Neuronal stem cell (in vitro differentiated cells): ENCODE measurements at regions not wholly inside any gene's neighbourhood (a gene's known extent, or its start where the extent isn't known, plus 50 kb on each side); places are given as distances from the start of the nearest gene placed in this dataset.
A peak's percentile ranks its signal among the peaks of the same experiment; 100 is the strongest.

ENCODE experiments used
- DNase-seq: peaks from one replicate; pipeline ENCODE4 v3.0.0-alpha.2; 2013; ENCODE audit warnings: low spot score
- H2AFZ ChIP-seq: one replicate; pipeline ENCODE4 v1.6.1; 2013; ENCODE audit warnings: mild to moderate bottlenecking, low read length, inconsistent platforms
- H2AK5ac ChIP-seq: 2 replicates; pipeline ENCODE4 v1.6.1; 2013; ENCODE audit warnings: low read depth, mild to moderate bottlenecking, inconsistent platforms, low read length, moderate library complexity, mixed read lengths
- H2BK120ac ChIP-seq: 2 replicates; pipeline ENCODE4 v1.6.1; 2013; ENCODE audit warnings: low read depth, mild to moderate bottlenecking, inconsistent platforms, low read length, moderate library complexity, mixed read lengths
- H2BK12ac ChIP-seq: one replicate; pipeline ENCODE4 v1.6.1; 2013; ENCODE audit warnings: low read length, inconsistent platforms
- H2BK15ac ChIP-seq: 2 replicates; pipeline ENCODE4 v1.6.1; 2013; ENCODE audit warnings: mild to moderate bottlenecking, low read length, inconsistent platforms, mixed read lengths
- H2BK5ac ChIP-seq: one replicate; pipeline ENCODE4 v1.6.1; 2013; ENCODE audit warnings: inconsistent platforms, mild to moderate bottlenecking, low read length, moderate library complexity
- H3K14ac ChIP-seq: one replicate; pipeline ENCODE4 v1.6.1; 2013; ENCODE audit warnings: low read length, inconsistent platforms
- H3K18ac ChIP-seq: 2 replicates; pipeline ENCODE4 v1.6.1; 2013; ENCODE audit warnings: low read length, inconsistent platforms
- H3K23ac ChIP-seq: 2 replicates; pipeline ENCODE4 v1.6.1; 2013; ENCODE audit warnings: low read depth, mild to moderate bottlenecking, mixed read lengths, low read length, inconsistent platforms; ENCODE audit not compliant: poor library complexity
- H3K27ac ChIP-seq: replicated peaks from 3 replicates; pipeline ENCODE4 v1.5.1; 2013; ENCODE audit warnings: low read length, inconsistent platforms
- H3K27me3 ChIP-seq, 3 experiments: 2 replicates each; pipeline ENCODE4 v1.6.1; 2013; ENCODE audit warnings: low read length in 3 of 3, mild to moderate bottlenecking in 2 of 3, inconsistent platforms in 1 of 3, low read depth in 1 of 3, mixed read lengths in 1 of 3, moderate library complexity in 1 of 3; ENCODE audit not compliant: control insufficient read depth in 3 of 3, insufficient read depth in 3 of 3
- H3K36me3 ChIP-seq, 2 donors: replicated peaks in 1 of 2; 2 replicates each; pipeline ENCODE4 v1.6.1; 2013; ENCODE audit warnings: low read length in 2 of 2; ENCODE audit not compliant: control insufficient read depth in 2 of 2, insufficient read depth in 2 of 2
- H3K4ac ChIP-seq: 2 replicates; pipeline ENCODE4 v1.6.1; 2013; ENCODE audit warnings: inconsistent platforms, mild to moderate bottlenecking, low read length, moderate library complexity
- H3K4me1 ChIP-seq, 2 donors: 1 replicate in 1 of 2; 2 replicates in 1 of 2; pipeline ENCODE4 v1.6.1; 2013; ENCODE audit warnings: low read length in 2 of 2, low read depth in 1 of 2; ENCODE audit not compliant: control insufficient read depth in 2 of 2, insufficient read depth in 1 of 2
- H3K4me2 ChIP-seq: one replicate; pipeline ENCODE4 v1.6.1; 2013; ENCODE audit warnings: mild to moderate bottlenecking, low read length, inconsistent platforms; ENCODE audit not compliant: insufficient read depth, poor library complexity, severe bottlenecking
- H3K4me3 ChIP-seq, 2 donors: 2 replicates each; pipeline ENCODE4 v1.5.1; 2013; ENCODE audit warnings: low read length in 2 of 2, mild to moderate bottlenecking in 2 of 2, inconsistent platforms in 1 of 2, moderate library complexity in 1 of 2
- H3K79me1 ChIP-seq: one replicate; pipeline ENCODE4 v1.6.1; 2013; ENCODE audit warnings: low read depth, mild to moderate bottlenecking, inconsistent platforms, low read length, moderate library complexity
- H3K9ac ChIP-seq: one replicate; pipeline ENCODE4 v1.6.1; 2013; ENCODE audit warnings: mild to moderate bottlenecking, low read depth, low read length, inconsistent platforms; ENCODE audit not compliant: poor library complexity
- H3K9me3 ChIP-seq, 2 donors: replicated peaks in 1 of 2; 2 replicates each; pipeline versions ENCODE3 to v1.6.1; 2013; ENCODE audit warnings: low read length in 2 of 2, mild to moderate bottlenecking in 2 of 2, inconsistent platforms in 1 of 2, low read depth in 1 of 2, mixed read lengths in 1 of 2, moderate library complexity in 1 of 2; ENCODE audit not compliant: control insufficient read depth in 2 of 2, insufficient read depth in 1 of 2
- H4K8ac ChIP-seq: one replicate; pipeline ENCODE4 v1.6.1; 2013; ENCODE audit warnings: low read depth, mild to moderate bottlenecking, inconsistent platforms, low read length, moderate library complexity
- H4K91ac ChIP-seq: one replicate; pipeline ENCODE4 v1.6.1; 2013; ENCODE audit warnings: low read length, low read depth, mild to moderate bottlenecking, inconsistent platforms; ENCODE audit not compliant: poor library complexity
- WGBS, 2 donors: extraction: QIAGEN DNeasy Blood & Tissue Kit; methylation state at CpG; one replicate each; pipeline ENCODE4 v1.1.7; 2013; ENCODE audit warnings: missing lambda C conversion rate in 2 of 2, mixed read lengths in 1 of 2; ENCODE audit not compliant: insufficient read length in 2 of 2, insufficient replicate concordance in 1 of 2; ENCODE audit errors: extremely low coverage in 2 of 2; 5-methylcytosine and 5-hydroxymethylcytosine counted together

DNA sequence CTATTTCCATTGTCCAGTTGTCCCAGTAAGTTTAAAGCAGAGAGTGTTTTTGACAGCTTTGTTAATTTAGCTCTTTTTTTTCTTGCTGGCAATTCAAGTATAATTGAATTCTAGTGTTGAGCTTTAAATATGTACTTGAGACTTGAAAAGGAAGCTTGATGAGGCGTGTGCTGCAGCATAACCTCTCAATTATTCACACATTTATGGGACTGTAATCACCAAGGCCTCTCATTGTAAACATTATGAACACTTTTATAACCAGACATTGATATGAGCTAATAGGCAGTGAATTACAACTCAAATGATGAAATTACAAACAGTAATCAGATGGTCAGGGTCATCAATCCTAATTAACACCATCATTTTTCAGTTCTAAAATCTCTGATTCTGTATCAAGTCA is 378.0 kb upstream of the DDHD1 start:
- Histone ChIP-seq H3K36me3 (no peaks in the 10 kb centered on the region), H3K27me3 (no peaks in the 10 kb centered on the region), H3K14ac (no peak overlapping the region), H2BK120ac (no peak overlapping the region), H2AK5ac (no peak overlapping the region), H3K27ac (no peak overlapping the region), H3K18ac (no peak overlapping the region), H3K9ac (no peak overlapping the region), H4K91ac (no peak overlapping the region), H3K23ac (no peak overlapping the region), H3K4me2 (no peak overlapping the region), H3K4me1 (no peaks in the 10 kb centered on the region), H2BK12ac (no peak overlapping the region), H3K79me1 (no peaks in the 10 kb centered on the region), H2AFZ (no peak overlapping the region), H4K8ac (no peak overlapping the region), H2BK5ac (no peak overlapping the region), H2BK15ac (no peak overlapping the region), H3K4ac (no peak overlapping the region), H3K4me3 (no peak overlapping the region), H3K9me3 (no peaks in the 10 kb centered on the region)
- no CpG with 5 or more reads among the region's 1 CpG for WGBS, 2 donors
- DNase-seq = no peak

GRCh38 chr14:53529519-53529918 is 376.4 kb upstream of the DDHD1 start:
- no peak overlapping the region for H2BK5ac ChIP-seq

DNA sequence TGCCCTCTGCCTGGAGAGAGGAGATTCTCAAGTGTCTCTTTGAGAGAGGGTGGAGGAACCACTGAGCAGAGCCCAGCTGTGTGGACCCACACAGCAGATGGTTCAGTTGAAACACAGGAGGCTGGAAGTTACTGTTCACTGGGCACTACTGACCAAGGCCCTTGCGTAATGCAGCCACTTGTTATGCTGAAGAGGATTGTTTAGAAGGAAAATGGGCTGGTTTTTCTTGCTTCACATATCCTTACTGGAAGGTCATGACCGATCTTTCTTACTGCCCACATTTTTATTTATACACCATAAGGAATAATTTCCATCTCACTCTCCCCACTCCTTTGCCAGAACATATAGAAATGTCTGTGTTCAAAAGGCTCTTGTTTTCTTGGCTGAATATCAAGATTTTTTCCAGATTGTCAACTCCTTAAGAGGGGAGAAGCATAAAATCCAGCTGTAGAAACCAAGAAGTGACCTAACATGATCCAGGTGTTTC is 375.1 kb upstream of the DDHD1 start:
- H2BK15ac ChIP-seq = no peak overlapping the region

More at GRCh38 chr14:53529519-53529918, 376.4 kb upstream of the DDHD1 start:
- Histone ChIP-seq H2BK12ac (no peak overlapping the region), H3K14ac (no peak overlapping the region), H3K36me3 (no peaks in the 10 kb centered on the region), H3K4me2 (no peak overlapping the region), H2AK5ac (no peak overlapping the region), H4K91ac (no peak overlapping the region), H3K9ac (no peak overlapping the region), H3K4me3 (no peak overlapping the region), H2BK15ac (no peak overlapping the region), H3K4ac (no peak overlapping the region), H3K27me3 (no peaks in the 10 kb centered on the region), H3K9me3 (no peaks in the 10 kb centered on the region), H2BK120ac (no peak overlapping the region), H3K27ac (no peak overlapping the region), H4K8ac (no peak overlapping the region), H3K18ac (no peak overlapping the region), H3K4me1 (peaks cover 0 to 4% of the 10 kb centered on the region in 2 donors), H3K23ac (no peak overlapping the region), H3K79me1 (no peaks in the 10 kb centered on the region), H2AFZ (no peak overlapping the region)
- WGBS, 2 donors = no CpG with 5 or more reads among the region's 3 CpGs
- DNase-seq = no peak

GRCh38 chr14:53526200-53526599 is 373.1 kb upstream of the DDHD1 start:
- Histone ChIP-seq H4K91ac (no peak overlapping the region), H3K9ac (no peak overlapping the region), H2BK15ac (no peak overlapping the region), H3K27ac (no peak overlapping the region), H3K4ac (no peak overlapping the region), H2AFZ (no peak overlapping the region), H3K79me1 (no peaks in the 10 kb centered on the region), H3K4me2 (no peak overlapping the region), H3K18ac (peak overlapping the region; percentile 61), H4K8ac (no peak overlapping the region), H3K14ac (no peak overlapping the region), H3K36me3 (no peaks in the 10 kb centered on the region), H2BK120ac (no peak overlapping the region), H2BK12ac (peak overlapping the region; percentile 89), H3K4me1 (peaks cover 0 to 4% of the 10 kb centered on the region in 2 donors), H2AK5ac (no peak overlapping the region), H2BK5ac (no peak overlapping the region), H3K9me3 (no peaks in the 10 kb centered on the region), H3K27me3 (no peaks in the 10 kb centered on the region), H3K4me3 (no peak overlapping the region), H3K23ac (no peak overlapping the region)
- DNase-seq = no peak
- WGBS, 2 donors = no CpG with 5 or more reads among the region's 3 CpGs

More for the DNA sequence above, 375.1 kb upstream of the DDHD1 start:
- H4K8ac ChIP-seq = no peak overlapping the region
- H3K4ac ChIP-seq = no peak overlapping the region
- no peaks in the 10 kb centered on the region for H3K36me3 ChIP-seq
- no peak overlapping the region for H2BK120ac ChIP-seq
- no peak overlapping the region for H3K18ac ChIP-seq
- no peak overlapping the region for H2BK5ac ChIP-seq
- no peak overlapping the region for H2AK5ac ChIP-seq
- no peak overlapping the region for H3K4me3 ChIP-seq
- peaks cover 0 to 4% of the 10 kb centered on the region in 2 donors for H3K4me1 ChIP-seq
- no peak overlapping the region for H3K9ac ChIP-seq
- H2AFZ ChIP-seq = no peak overlapping the region
- no peak overlapping the region for H3K4me2 ChIP-seq
- H3K27me3 ChIP-seq = no peaks in the 10 kb centered on the region
- DNase-seq = no peak
- WGBS, 2 donors = no CpG with 5 or more reads among the region's 2 CpGs
- H4K91ac ChIP-seq = no peak overlapping the region
- H3K14ac ChIP-seq = no peak overlapping the region
- H3K27ac ChIP-seq = no peak overlapping the region
- no peaks in the 10 kb centered on the region for H3K9me3 ChIP-seq
- H2BK12ac ChIP-seq = no peak overlapping the region
- no peaks in the 10 kb centered on the region for H3K79me1 ChIP-seq
- H3K23ac ChIP-seq = no peak overlapping the region
